ENCODE measurements at regions not wholly inside any gene's neighbourhood (a gene's known extent, or its start where the extent isn't known, plus 50 kb on each side); places are given as distances from the start of the nearest gene placed in this dataset.

- CTCF ChIA-PET: no interaction called here
- Histone ChIP-seq H3K9ac (ENCODE audit: low read length) (no peak overlapping the region), H3K27ac (ENCODE audit: low read length in 2 of 2) (no peak overlapping the region), H3K36me3 (replicated peaks in 1 of 2; ENCODE audit: control extremely low read depth in 1 of 2, control insufficient read depth in 1 of 2, extremely low read depth in 1 of 2, insufficient read depth in 2 of 2, low read length in 1 of 2) (no peaks in the 10 kb centered on the region), H2AFZ (ENCODE audit: insufficient read depth, low read depth, low read length, poor library complexity, severe bottlenecking) (no peak overlapping the region), H3K4me1 (ENCODE audit: control insufficient read depth in 2 of 2, insufficient read depth in 2 of 2, low read length in 2 of 2) (no peaks in the 10 kb centered on the region), H3K27me3 (replicated peaks in 1 of 4; ENCODE audit: control extremely low read depth in 1 of 4, control insufficient read depth in 3 of 4, insufficient read depth in 4 of 4, low read length in 3 of 4) (no peaks in the 10 kb centered on the region), H4K20me1 (ENCODE audit: control insufficient read depth, insufficient read depth, low read length, poor library complexity, severe bottlenecking) (no peaks in the 10 kb centered on the region), H3K4me2 (replicated peaks; ENCODE audit: low read depth, low read length, poor library complexity, severe bottlenecking) (no peak overlapping the region), H3K9me3 (ENCODE audit: control extremely low read depth in 1 of 3, control insufficient read depth in 2 of 3, insufficient read depth in 1 of 3, low read length in 2 of 3) (no peaks in the 10 kb centered on the region), H3K4me3 (ENCODE audit: control extremely low read depth in 1 of 5, extremely low read depth in 1 of 5, insufficient read depth in 1 of 5, low read depth in 2 of 5, low read length in 4 of 5) (no peak overlapping the region), H3K79me2 (ENCODE audit: control insufficient read depth, insufficient read depth, low read length) (no peaks in the 10 kb centered on the region)
- TF ChIP-seq EZH2 (IDR thresholded peaks at IDR 0.05; ENCODE audit: borderline replicate concordance, insufficient read depth, low read depth, low read length, poor library complexity, severe bottlenecking) (no peak), CTCF (IDR thresholded peaks at IDR 0.05) (no peak)
- no peak for ATAC-seq (ENCODE audit: low read depth)
- intact Hi-C loops (cut with micrococcal nuclease): no loop called here
- Mint-ChIP-seq H3K4me1 (no peaks in the 10 kb centered on the region), H3K27ac (no peak overlapping the region), H3K4me3 (no peak overlapping the region), H3K9me3 (ENCODE audit: insufficient read depth) (no peaks in the 10 kb centered on the region), H3K27me3 (no peaks in the 10 kb centered on the region)
- DNase-seq: no peak
- POLR2A ChIA-PET: no interaction called here
These were observed 356.3 kb upstream of the PRMT6 start for GRCh38 chr1:106700211-106700610.

GRCh38 chr1:106705971-106706370 lies 350.5 kb upstream of the PRMT6 start:
- Histone ChIP-seq H3K4me1 (ENCODE audit: control insufficient read depth in 2 of 2, insufficient read depth in 2 of 2, low read length in 2 of 2) (no peaks in the 10 kb centered on the region), H3K9me3 (ENCODE audit: control extremely low read depth in 1 of 3, control insufficient read depth in 2 of 3, insufficient read depth in 1 of 3, low read length in 2 of 3) (peaks cover 0 to 1% (median 0%) of the 10 kb centered on the region in 3 donors), H3K36me3 (replicated peaks in 1 of 2; ENCODE audit: control extremely low read depth in 1 of 2, control insufficient read depth in 1 of 2, extremely low read depth in 1 of 2, insufficient read depth in 2 of 2, low read length in 1 of 2) (no peaks in the 10 kb centered on the region), H3K4me2 (replicated peaks; ENCODE audit: low read depth, low read length, poor library complexity, severe bottlenecking) (no peak overlapping the region), H3K27ac (ENCODE audit: low read length in 2 of 2) (no peak overlapping the region), H4K20me1 (ENCODE audit: control insufficient read depth, insufficient read depth, low read length, poor library complexity, severe bottlenecking) (no peaks in the 10 kb centered on the region), H3K4me3 (ENCODE audit: control extremely low read depth in 1 of 5, extremely low read depth in 1 of 5, insufficient read depth in 1 of 5, low read depth in 2 of 5, low read length in 4 of 5) (no peak overlapping the region), H2AFZ (ENCODE audit: insufficient read depth, low read depth, low read length, poor library complexity, severe bottlenecking) (no peak overlapping the region), H3K27me3 (replicated peaks in 1 of 4; ENCODE audit: control extremely low read depth in 1 of 4, control insufficient read depth in 3 of 4, insufficient read depth in 4 of 4, low read length in 3 of 4) (no peaks in the 10 kb centered on the region), H3K9ac (ENCODE audit: low read length) (no peak overlapping the region), H3K79me2 (ENCODE audit: control insufficient read depth, insufficient read depth, low read length) (no peaks in the 10 kb centered on the region)
- Mint-ChIP-seq H3K9me3 (ENCODE audit: insufficient read depth) (peaks cover 4% of the 10 kb centered on the region), H3K27me3 (no peaks in the 10 kb centered on the region), H3K27ac (no peak overlapping the region), H3K4me1 (no peaks in the 10 kb centered on the region), H3K4me3 (no peak overlapping the region)
- no peak for ATAC-seq (ENCODE audit: low read depth)
- POLR2A ChIA-PET: no interaction called here
- DNase-seq: no peak
- CTCF ChIA-PET: no interaction called here
- intact Hi-C loops (cut with micrococcal nuclease): no loop called here
- TF ChIP-seq EZH2 (IDR thresholded peaks at IDR 0.05; ENCODE audit: borderline replicate concordance, insufficient read depth, low read depth, low read length, poor library complexity, severe bottlenecking): no peak
- TF ChIP-seq CTCF (IDR thresholded peaks at IDR 0.05): no peak
